HCT116 (cell line): ENCODE measurements at regions not wholly inside any gene's neighbourhood (a gene's known extent, or its start where the extent isn't known, plus 50 kb on each side); places are given as distances from the start of the nearest gene placed in this dataset.

Source experiments
- ATAC-seq: fragments of 200-7000 bp; cut with Tn5 transposase; 2 replicates; pipeline ENCODE4 v1.9.1; 2020; ENCODE audit warnings: mild to moderate bottlenecking, moderate library complexity
- BruUV-seq: library from RNA; stranded (reverse); fragments of 400-500 nt; replicated peaks from 2 replicates; lab custom pipeline; 2021; lab: Mats Ljungman, UMichigan
- CTCF ChIA-PET: fragments of 300-600 bp; sonication (Branson Sonifier 250); formaldehyde crosslinking; loops from one replicate; lab custom pipeline; 2021; ENCODE audit warnings: antibody characterized with exemption; lab: Charles Lee
- POLR2A ChIA-PET: fragments of 300-600, 350-600 bp; sonication (Branson Sonifier 250); formaldehyde crosslinking; loops from one replicate; lab custom pipeline; 2021; ENCODE audit warnings: antibody characterized with exemption; lab: Charles Lee
- RAD21 ChIA-PET, 2 experiments: fragments of 300-600 bp; sonication (Branson Sonifier 250); formaldehyde crosslinking; loops; one replicate each; lab custom pipeline; 2023; ENCODE audit warnings: low total read pairs in 2 of 2; ENCODE audit not compliant: uncharacterized antibody in 2 of 2, unreplicated experiment in 2 of 2, low non-redundant PET in 1 of 2; lab: Charles Lee
- DNase-seq: peaks from one replicate; pipeline ENCODE4 v3.0.0-alpha.2; 2010; ENCODE audit warnings: low read depth, low spot score
- H2AFZ ChIP-seq: fragments of 200-600 bp; shearing (Covaris generic), sonication (generic); 2 replicates; pipeline ENCODE4 v1.6.1; 2017; ENCODE audit warnings: low read depth, mixed run types, mixed read lengths, antibody characterized with exemption, low read length; ENCODE audit not compliant: poor library complexity, severe bottlenecking
- H3K27ac ChIP-seq: 2 replicates; pipeline ENCODE4 v1.5.1; 2012; ENCODE audit warnings: low read depth, low read length
- H3K27me3 ChIP-seq: fragments of 200-600 bp; sonication (generic); 2 replicates; pipeline ENCODE4 v1.6.1; 2016; ENCODE audit warnings: mixed run types, low read length, mixed read lengths; ENCODE audit not compliant: insufficient read depth
- H3K36me3 ChIP-seq, 2 experiments: fragments of 200-500 bp in 1 of 2; fragments of 200-600 bp in 1 of 2; sonication (Bioruptor generic) in 1 of 2; sonication (generic) in 1 of 2; 2 replicates each; pipeline versions ENCODE4 v1.5.1 to v1.6.1; 2014 to 2016; ENCODE audit warnings: low read length in 2 of 2, inconsistent platforms in 1 of 2, mixed read lengths in 1 of 2, mixed run types in 1 of 2; ENCODE audit not compliant: insufficient read depth in 2 of 2, control insufficient read depth in 1 of 2
- H3K4me1 ChIP-seq, 2 experiments: fragments of 200-600 bp in 1 of 2; sonication (generic) in 1 of 2; 2 replicates each; pipeline versions ENCODE4 v1.5.1 to v1.6.1; 2012 to 2017; ENCODE audit warnings: low read length in 2 of 2, inconsistent platforms in 1 of 2, mild to moderate bottlenecking in 1 of 2, mixed read lengths in 1 of 2, mixed run types in 1 of 2, moderate library complexity in 1 of 2; ENCODE audit not compliant: insufficient read depth in 2 of 2, control insufficient read depth in 1 of 2
- H3K4me2 ChIP-seq: fragments of 200-600 bp; sonication (generic); 2 replicates; pipeline ENCODE4 v1.6.1; 2017; ENCODE audit warnings: mixed run types, low read length, mixed read lengths
- H3K4me3 ChIP-seq, 2 experiments: fragments of 200-600 bp in 1 of 2; sonication (generic) in 1 of 2; replicated peaks in 1 of 2; 2 replicates each; pipeline ENCODE4 v1.5.1; 2011 to 2016; ENCODE audit warnings: low read length in 2 of 2, control low read depth in 1 of 2, low read depth in 1 of 2, mild to moderate bottlenecking in 1 of 2, mixed read lengths in 1 of 2, mixed run types in 1 of 2
- H3K79me2 ChIP-seq: fragments of 200-600 bp; sonication (generic); 2 replicates; pipeline ENCODE4 v1.6.1; 2017; ENCODE audit warnings: mild to moderate bottlenecking, mixed run types, low read length, moderate library complexity, mixed read lengths; ENCODE audit not compliant: insufficient read depth
- H3K9ac ChIP-seq: fragments of 200-600 bp; sonication (generic); 2 replicates; pipeline ENCODE4 v1.6.1; 2016; ENCODE audit warnings: low read length, mixed read lengths
- H3K9me2 ChIP-seq: fragments of 200-600 bp; sonication (generic), shearing (Covaris generic); 2 replicates; pipeline ENCODE4 v1.6.1; 2017; ENCODE audit warnings: mixed run types, mild to moderate bottlenecking, moderate library complexity; ENCODE audit not compliant: insufficient read depth
- H3K9me3 ChIP-seq, 2 experiments: fragments of 200-500 bp in 1 of 2; fragments of 200-600 bp in 1 of 2; sonication (Bioruptor generic) in 1 of 2; sonication (generic) in 1 of 2; 2 replicates each; pipeline ENCODE4 v1.6.1; 2014 to 2017; ENCODE audit warnings: low read length in 2 of 2, mixed read lengths in 2 of 2, inconsistent platforms in 1 of 2, low read depth in 1 of 2, mild to moderate bottlenecking in 1 of 2, mixed run types in 1 of 2, moderate library complexity in 1 of 2; ENCODE audit not compliant: control insufficient read depth in 1 of 2, insufficient read depth in 1 of 2
- H4K20me1 ChIP-seq: fragments of 200-600 bp; sonication (generic), shearing (Covaris generic); 2 replicates; pipeline ENCODE4 v1.6.1; 2017; ENCODE audit warnings: mixed run types, mild to moderate bottlenecking, moderate library complexity; ENCODE audit not compliant: insufficient read depth
- ATF3 ChIP-seq: IDR thresholded peaks from 2 replicates; pipeline ENCODE4 v1.6.1; 2012
- EGR1 ChIP-seq: IDR thresholded peaks from 2 replicates; pipeline ENCODE4 v1.6.1; 2012; ENCODE audit warnings: low read depth
- ELF1 ChIP-seq: IDR thresholded peaks from 2 replicates; pipeline ENCODE4 v1.6.1; 2012; ENCODE audit warnings: low read depth, borderline replicate concordance
- FOSL1 ChIP-seq: IDR thresholded peaks from 2 replicates; pipeline ENCODE4 v1.6.1; 2012; ENCODE audit warnings: low read depth
- JUND ChIP-seq: IDR thresholded peaks from 2 replicates; pipeline ENCODE4 v1.6.1; 2012
- REST ChIP-seq: IDR thresholded peaks from 2 replicates; pipeline ENCODE4 v1.6.1; 2012; ENCODE audit warnings: low read depth
- SIN3A ChIP-seq: IDR thresholded peaks from 2 replicates; pipeline ENCODE4 v1.6.1; 2012; ENCODE audit warnings: low read depth
- ZBTB33 ChIP-seq: IDR thresholded peaks from 2 replicates; pipeline ENCODE4 v1.6.1; 2011; ENCODE audit warnings: mild to moderate bottlenecking, low read length, moderate library complexity; ENCODE audit not compliant: insufficient replicate concordance; ENCODE audit errors: extremely low read depth
- intact Hi-C: fragments of 100-400 bp; cut with micrococcal nuclease; formaldehyde crosslinking; loops from 2 replicates; pipeline ENCODE4 v1.10.0; 2022

- Histone ChIP-seq H3K27ac (no peak overlapping the region), H3K9ac (no peak overlapping the region), H3K4me1 (no peaks in the 10 kb centered on the region), H3K4me3 (no peak overlapping the region), H2AFZ (no peak overlapping the region), H3K36me3 (no peaks in the 10 kb centered on the region), H4K20me1 (no peaks in the 10 kb centered on the region), H3K27me3 (no peaks in the 10 kb centered on the region), H3K79me2 (no peaks in the 10 kb centered on the region), H3K9me2 (no peaks in the 10 kb centered on the region), H3K4me2 (no peak overlapping the region), H3K9me3 (no peaks in the 10 kb centered on the region)
- no TSS peak for BruUV-seq
- ChIA-PET POLR2A (no interaction called here), CTCF (no interaction called here), RAD21 (no interaction called here)
- intact Hi-C loops, result no loop called here
- no peak for TF ChIP-seq ELF1
- TF ChIP-seq JUND, result no peak
- no peak for TF ChIP-seq ZBTB33
- ATAC-seq, result no peak
- no peak for DNase-seq
Measured at GRCh38 chr1:98422816-98423215, 238.7 kb upstream of the SNX7 start.

DNA sequence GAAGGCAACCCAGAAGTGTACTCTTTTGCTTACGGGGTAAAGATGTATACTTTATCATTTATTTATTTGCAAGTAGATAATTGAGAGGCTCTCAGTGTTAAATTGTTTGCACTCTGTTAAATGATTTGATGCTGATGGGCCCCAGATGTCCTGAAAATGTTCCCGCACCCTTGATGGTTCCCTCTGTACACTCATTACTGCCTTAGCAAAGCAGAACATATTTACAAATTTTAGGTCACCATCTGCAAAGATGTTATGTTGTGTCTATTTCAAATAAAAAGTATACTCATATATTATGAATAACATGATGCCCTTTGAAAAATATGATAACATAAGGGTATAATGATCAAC is 240.5 kb upstream of the SNX7 start:
- POLR2A ChIA-PET, result no interaction called here
- no peaks in the 10 kb centered on the region for H4K20me1 ChIP-seq
- CTCF ChIA-PET, result no interaction called here
- no peaks in the 10 kb centered on the region for H3K4me1 ChIP-seq
- DNase-seq, result no peak
- no peak overlapping the region for H2AFZ ChIP-seq
- TF ChIP-seq REST (no peak), EGR1 (no peak), FOSL1 (no peak), SIN3A (no peak), ATF3 (no peak)
- H3K9me2 ChIP-seq, result no peaks in the 10 kb centered on the region
- H3K36me3 ChIP-seq, result no peaks in the 10 kb centered on the region
- intact Hi-C loops, result no loop called here
- BruUV-seq, result no TSS peak
- no peak overlapping the region for H3K4me2 ChIP-seq
- H3K27me3 ChIP-seq, result no peaks in the 10 kb centered on the region
- H3K27ac ChIP-seq, result no peak overlapping the region
- H3K9me3 ChIP-seq, result no peaks in the 10 kb centered on the region
- no peaks in the 10 kb centered on the region for H3K79me2 ChIP-seq
- no peak overlapping the region for H3K4me3 ChIP-seq
- RAD21 ChIA-PET, result no interaction called here
- ATAC-seq, result no peak
- H3K9ac ChIP-seq, result no peak overlapping the region
